HG03280 (cell line): ENCODE measurements at regions not wholly inside any gene's neighbourhood (a gene's known extent, or its start where the extent isn't known, plus 50 kb on each side); places are given as distances from the start of the nearest gene placed in this dataset.
"Not testable (repeated sequence)": the region's sequence is repeated elsewhere in the genome, so short reads cannot be mapped to it uniquely, and the experiment has no call there.

Source experiments
- ATAC-seq: cut with Tn5 transposase; IDR thresholded peaks from one replicate; pipeline ENCODE4 v1.9.1; 2021; ENCODE audit warnings: mild to moderate bottlenecking, moderate library complexity; ENCODE audit not compliant: unreplicated experiment

GRCh38 chr2:122528061-122528460 is 772.6 kb downstream of the TSN start:
- no peak for ATAC-seq

- ATAC-seq: no peak
Observed at GRCh38 chr2:122528958-122529705, 773.7 kb downstream of the TSN start.

- ATAC-seq: no peak
Observed at GRCh38 chr2:122530814-122531213, 775.4 kb downstream of the TSN start.

GRCh38 chr2:122531290-122532071 is 776.0 kb downstream of the TSN start:
- ATAC-seq: no peak

- ATAC-seq: no peak
Observed at GRCh38 chr2:122532072-122532344, 776.6 kb downstream of the TSN start.

- no peak for ATAC-seq
Observed at GRCh38 chr2:122532481-122532880, 777.0 kb downstream of the TSN start.

- no peak for ATAC-seq
Observed at GRCh38 chr2:122535960-122536505, 780.6 kb downstream of the TSN start.

GRCh38 chr2:122539311-122539710 is 783.9 kb downstream of the TSN start:
- no peak for ATAC-seq

GRCh38 chr2:122539920-122540319 is 784.5 kb downstream of the TSN start:
- ATAC-seq: no peak

GRCh38 chr2:122542236-122542635 is 786.8 kb downstream of the TSN start:
- ATAC-seq: no peak

- ATAC-seq: no peak
Observed at GRCh38 chr2:122542646-122543045, 787.2 kb downstream of the TSN start.

- ATAC-seq: no peak
Observed at GRCh38 chr2:122543815-122544214, 788.4 kb downstream of the TSN start.

GRCh38 chr2:122545821-122546220 is 790.4 kb downstream of the TSN start:
- ATAC-seq: no peak

- no peak for ATAC-seq
Observed at GRCh38 chr2:122562775-122563174, 807.3 kb downstream of the TSN start.

GRCh38 chr2:122563781-122564180 is 808.3 kb downstream of the TSN start:
- ATAC-seq: no peak

GRCh38 chr2:122564843-122565242 is 809.4 kb downstream of the TSN start:
- no peak for ATAC-seq

- no peak for ATAC-seq
Observed at GRCh38 chr2:122565364-122565763, 809.9 kb downstream of the TSN start.

- no peak for ATAC-seq
Observed at GRCh38 chr2:122570641-122571040, 815.2 kb downstream of the TSN start.

- ATAC-seq: not testable (repeated sequence)
Observed at GRCh38 chr2:122571471-122571870, 816.0 kb downstream of the TSN start.

GRCh38 chr2:122575076-122575475 is 819.6 kb downstream of the TSN start:
- ATAC-seq: no peak

- no peak for ATAC-seq
Observed at GRCh38 chr2:122583159-122583917, 827.9 kb downstream of the TSN start.

- no peak for ATAC-seq
Observed at GRCh38 chr2:122590524-122590923, 835.1 kb downstream of the TSN start.
